IMR-90 (cell line): ENCODE measurements at regions not wholly inside any gene's neighbourhood (a gene's known extent, or its start where the extent isn't known, plus 50 kb on each side); places are given as distances from the start of the nearest gene placed in this dataset.

Experiments
- ATAC-seq: fragments of 200-7000 bp; cut with Tn5 transposase; 2 replicates; pipeline ENCODE4 v1.9.1; 2020; ENCODE audit warnings: low read depth, mild to moderate bottlenecking, moderate library complexity
- BruUV-seq: library from RNA; stranded (reverse); fragments of 400-500 nt; replicated peaks from 2 replicates; lab custom pipeline; 2021; lab: Mats Ljungman, UMichigan
- CTCF ChIA-PET: fragments of 300-600 bp; formaldehyde crosslinking; extraction: SDS; loops from one replicate; lab custom pipeline; 2021; ENCODE audit warnings: antibody characterized with exemption; lab: Yijun Ruan, JAX
- POLR2A ChIA-PET: fragments of 300-600 bp; sonication (Branson Sonifier 250); formaldehyde crosslinking; loops from one replicate; lab custom pipeline; 2022; ENCODE audit warnings: antibody characterized with exemption; ENCODE audit not compliant: unreplicated experiment; lab: Charles Lee
- DNase-seq: peaks from one replicate; pipeline ENCODE4 v3.0.0; 2013
- H2AFZ ChIP-seq: replicated peaks from 2 replicates; pipeline ENCODE3; 2013; ENCODE audit warnings: low read length, mild to moderate bottlenecking; ENCODE audit not compliant: poor library complexity
- H2AK5ac ChIP-seq: 2 replicates; pipeline ENCODE4 v1.6.1; 2013; ENCODE audit warnings: low read depth, low read length, inconsistent platforms
- H2AK9ac ChIP-seq: replicated peaks from 2 replicates; pipeline ENCODE3; 2013; ENCODE audit warnings: mild to moderate bottlenecking, low read depth, low read length, moderate library complexity; ENCODE audit not compliant: poor library complexity
- H2BK120ac ChIP-seq: 2 replicates; pipeline ENCODE4 v1.6.1; 2013; ENCODE audit warnings: low read depth, low read length, inconsistent platforms
- H2BK15ac ChIP-seq: 3 replicates; pipeline ENCODE4 v1.6.1; 2013; ENCODE audit warnings: low read depth, low read length, inconsistent platforms
- H2BK20ac ChIP-seq: 2 replicates; pipeline ENCODE4 v1.6.1; 2013; ENCODE audit warnings: low read depth, mild to moderate bottlenecking, inconsistent platforms, low read length, moderate library complexity
- H2BK5ac ChIP-seq: 2 replicates; pipeline ENCODE4 v1.6.1; 2013; ENCODE audit warnings: mild to moderate bottlenecking, low read depth, low read length, inconsistent platforms; ENCODE audit not compliant: poor library complexity, severe bottlenecking
- H3K14ac ChIP-seq: replicated peaks from 2 replicates; pipeline ENCODE4 v1.6.1; 2013; ENCODE audit warnings: low read depth, low read length, inconsistent platforms
- H3K18ac ChIP-seq: 2 replicates; pipeline ENCODE4 v1.6.1; 2013; ENCODE audit warnings: low read depth, low read length, control low read depth
- H3K23ac ChIP-seq: 2 replicates; pipeline ENCODE4 v1.6.1; 2013; ENCODE audit warnings: low read depth, low read length, inconsistent platforms
- H3K27ac ChIP-seq: 2 replicates; pipeline ENCODE4 v1.5.1; 2013; ENCODE audit warnings: mild to moderate bottlenecking, control low read depth, low read length; ENCODE audit not compliant: insufficient read depth
- H3K27me3 ChIP-seq: 2 replicates; pipeline ENCODE4 v1.6.1; 2013; ENCODE audit warnings: low read length; ENCODE audit not compliant: control insufficient read depth, insufficient read depth
- H3K36me3 ChIP-seq: 2 replicates; pipeline ENCODE4 v1.6.1; 2013; ENCODE audit warnings: low read length, mixed read lengths; ENCODE audit not compliant: control insufficient read depth, insufficient read depth
- H3K4ac ChIP-seq: 2 replicates; pipeline ENCODE4 v1.6.1; 2013; ENCODE audit warnings: low read depth, low read length, inconsistent platforms
- H3K4me1 ChIP-seq: 2 replicates; pipeline ENCODE4 v1.6.1; 2013; ENCODE audit warnings: low read length, mixed read lengths; ENCODE audit not compliant: control insufficient read depth, insufficient read depth
- H3K4me2 ChIP-seq: 2 replicates; pipeline ENCODE4 v1.6.1; 2013; ENCODE audit warnings: low read depth, mild to moderate bottlenecking, control low read depth, low read length, moderate library complexity
- H3K4me3 ChIP-seq: 2 replicates; pipeline ENCODE4 v1.5.1; 2013; ENCODE audit warnings: low read depth, mild to moderate bottlenecking, control low read depth, low read length, moderate library complexity; ENCODE audit not compliant: insufficient read depth
- H3K56ac ChIP-seq: 2 replicates; pipeline ENCODE4 v1.6.1; 2013; ENCODE audit warnings: low read length, inconsistent platforms; ENCODE audit not compliant: insufficient read depth; ENCODE audit errors: extremely low read depth
- H3K79me1 ChIP-seq, 2 experiments: 2 replicates each; pipeline ENCODE4 v1.6.1; 2013; ENCODE audit warnings: low read length in 2 of 2, inconsistent platforms in 1 of 2, low read depth in 1 of 2
- H3K9ac ChIP-seq: 2 replicates; pipeline ENCODE4 v1.6.1; 2013; ENCODE audit warnings: low read depth, low read length, control low read depth
- H3K9me1 ChIP-seq: 2 replicates; pipeline ENCODE4 v1.6.1; 2013; ENCODE audit warnings: low read length, inconsistent platforms; ENCODE audit not compliant: insufficient read depth
- H3K9me3 ChIP-seq: 2 replicates; pipeline ENCODE4 v1.6.1; 2013; ENCODE audit warnings: low read length; ENCODE audit not compliant: control insufficient read depth, insufficient read depth
- H4K20me1 ChIP-seq: 2 replicates; pipeline ENCODE4 v1.6.1; 2013; ENCODE audit warnings: low read length, inconsistent platforms; ENCODE audit not compliant: insufficient read depth
- H4K5ac ChIP-seq: 2 replicates; pipeline ENCODE4 v1.6.1; 2013; ENCODE audit warnings: mild to moderate bottlenecking, low read depth, low read length, control low read depth
- H4K8ac ChIP-seq, 2 experiments: 2 replicates each; pipeline ENCODE4 v1.6.1; 2013; ENCODE audit warnings: low read depth in 2 of 2, low read length in 2 of 2, control low read depth in 1 of 2, inconsistent platforms in 1 of 2
- H4K91ac ChIP-seq: 2 replicates; pipeline ENCODE4 v1.6.1; 2013; ENCODE audit warnings: low read depth, low read length, inconsistent platforms; ENCODE audit not compliant: insufficient read depth
- CEBPB ChIP-seq: IDR thresholded peaks from 2 replicates; pipeline ENCODE4 v1.6.1; 2012; ENCODE audit warnings: low read depth, low read length, improper control_type of control experiment
- RAD21 ChIP-seq: IDR thresholded peaks from 2 replicates; pipeline ENCODE4 v1.6.1; 2012; ENCODE audit warnings: low read length, improper control_type of control experiment
- RFX5 ChIP-seq: IDR thresholded peaks from 2 replicates; pipeline ENCODE4 v1.8.0; 2012; ENCODE audit warnings: low read depth, mild to moderate bottlenecking, low read length, moderate library complexity
- WGBS, 2 experiments: methylation state at CpG; one replicate each; pipeline versions ENCODE4 v1.1.5 to v1.1.7; 2013; ENCODE audit warnings: missing lambda C conversion rate in 2 of 2; ENCODE audit not compliant: insufficient read length in 1 of 2; ENCODE audit errors: extremely low coverage in 2 of 2; 5-methylcytosine and 5-hydroxymethylcytosine counted together
- dilution Hi-C: fragments of 300-500 bp; cut with HindIII; formaldehyde crosslinking; loops from one replicate; pipeline ENCODE4 v1.14.3; 2018; ENCODE audit warnings: low sequenced_read_pairs; ENCODE audit not compliant: unreplicated experiment
- in situ Hi-C: fragments of 300-500 bp; cut with MboI; formaldehyde crosslinking; loops from 3 replicates; pipeline ENCODE4 v1.14.3; 2019; ENCODE audit warnings: low sequenced_read_pairs, inconsistent platforms, mixed read lengths
- intact Hi-C: fragments of 100-400 bp; cut with micrococcal nuclease; formaldehyde crosslinking; loops from 2 replicates; pipeline ENCODE4 v1.10.0; 2022
- TF ChIP-seq, protein P1 (sequence below): fragments of 150-350 bp; IDR thresholded peaks from 2 replicates; pipeline ENCODE4 v1.6.1; 2017; ENCODE audit warnings: mild to moderate bottlenecking, antibody characterized with exemption, low read length, low read depth

DNA sequence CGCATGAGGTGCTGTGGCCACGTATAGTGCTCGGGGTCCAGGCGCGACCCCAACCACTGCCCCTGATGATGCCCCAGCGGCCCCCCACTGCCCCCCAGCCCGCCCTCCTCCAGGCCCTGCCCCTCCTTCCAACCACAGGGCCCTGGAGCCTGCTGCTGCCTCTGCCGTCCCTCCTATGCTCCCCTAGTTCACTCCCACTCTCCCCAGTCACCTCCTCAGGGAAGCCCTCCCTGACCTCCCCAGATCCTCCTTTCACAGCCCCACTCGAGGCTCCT lies 93.8 kb downstream of the UNCX start:
- no peak overlapping the region for H3K4me3 ChIP-seq
- H3K23ac ChIP-seq: no peak overlapping the region
- no TSS peak for BruUV-seq
- H3K4me1 ChIP-seq: no peaks in the 10 kb centered on the region
- no peak for TF ChIP-seq CEBPB
- no peak for TF ChIP-seq RFX5
- TF ChIP-seq RAD21: no peak
- TF ChIP-seq, protein P1, sequence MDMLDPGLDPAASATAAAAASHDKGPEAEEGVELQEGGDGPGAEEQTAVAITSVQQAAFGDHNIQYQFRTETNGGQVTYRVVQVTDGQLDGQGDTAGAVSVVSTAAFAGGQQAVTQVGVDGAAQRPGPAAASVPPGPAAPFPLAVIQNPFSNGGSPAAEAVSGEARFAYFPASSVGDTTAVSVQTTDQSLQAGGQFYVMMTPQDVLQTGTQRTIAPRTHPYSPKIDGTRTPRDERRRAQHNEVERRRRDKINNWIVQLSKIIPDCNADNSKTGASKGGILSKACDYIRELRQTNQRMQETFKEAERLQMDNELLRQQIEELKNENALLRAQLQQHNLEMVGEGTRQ: no peak
- no peak overlapping the region for H4K8ac ChIP-seq
- H3K9me1 ChIP-seq: no peaks in the 10 kb centered on the region
- no peak overlapping the region for H2BK5ac ChIP-seq
- no peak overlapping the region for H3K4ac ChIP-seq
- H3K79me1 ChIP-seq: no peaks in the 10 kb centered on the region
- ATAC-seq: no peak
- H3K14ac ChIP-seq: no peak overlapping the region
- H2AK5ac ChIP-seq: no peak overlapping the region
- no peak overlapping the region for H2AK9ac ChIP-seq
- no peak overlapping the region for H2AFZ ChIP-seq
- H3K9me3 ChIP-seq: no peaks in the 10 kb centered on the region
- no peak overlapping the region for H2BK15ac ChIP-seq
- no peak for DNase-seq
- no peak overlapping the region for H3K4me2 ChIP-seq
- no peaks in the 10 kb centered on the region for H3K36me3 ChIP-seq
- H2BK120ac ChIP-seq: no peak overlapping the region
- peaks cover 53% of the 10 kb centered on the region for H3K27me3 ChIP-seq
- intact Hi-C loops (no loop called here), in situ Hi-C loops (no loop called here), dilution Hi-C loops (no loop called here)
- H4K91ac ChIP-seq: no peak overlapping the region
- H3K18ac ChIP-seq: no peak overlapping the region
- H2BK20ac ChIP-seq: no peak overlapping the region
- H3K27ac ChIP-seq: no peak overlapping the region
- no peaks in the 10 kb centered on the region for H4K20me1 ChIP-seq
- no peak overlapping the region for H4K5ac ChIP-seq
- no peak overlapping the region for H3K9ac ChIP-seq
- no peak overlapping the region for H3K56ac ChIP-seq
- WGBS, 2 experiments: no CpG with 5 or more reads among the region's 9 CpGs
- ChIA-PET CTCF (no interaction called here), POLR2A (no interaction called here)
